ENCODE measurements at regions not wholly inside any gene's neighbourhood (a gene's known extent, or its start where the extent isn't known, plus 50 kb on each side); places are given as distances from the start of the nearest gene placed in this dataset.

DNA sequence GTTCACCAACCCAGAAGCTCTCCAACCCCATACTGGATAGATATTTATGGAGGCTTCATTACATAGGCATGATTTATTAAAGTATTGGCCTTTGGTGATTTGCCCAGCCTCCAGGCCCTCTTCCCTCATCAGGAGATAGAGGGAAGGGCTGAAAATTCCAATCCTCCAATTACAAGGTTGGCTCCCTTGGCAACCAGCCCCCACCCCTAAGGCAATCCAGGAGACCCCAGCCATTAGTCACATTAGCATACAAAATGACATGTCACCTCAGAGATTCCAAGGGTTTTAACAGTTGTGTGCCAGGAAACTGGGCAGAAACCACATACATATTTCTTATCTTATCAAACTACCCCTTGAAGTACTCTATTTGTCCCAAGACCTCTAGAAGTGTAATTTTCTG, 210.0 kb downstream of the HINT1 start:
- no peak for FAIRE-seq
- intact Hi-C loops (cut with micrococcal nuclease), result no loop called here
- Histone ChIP-seq H3K27me3 (ENCODE audit: control insufficient read depth in 2 of 2, insufficient read depth in 2 of 2, low read length in 2 of 2) (no peaks in the 10 kb centered on the region), H3K9me3 (replicated peaks; ENCODE audit: control insufficient read depth, insufficient read depth, low read depth, low read length) (no peaks in the 10 kb centered on the region), H3K9me1 (ENCODE audit: control insufficient read depth, insufficient read depth, low read length) (no peaks in the 10 kb centered on the region), H3K4me2 (ENCODE audit: insufficient read depth, low read length) (no peak overlapping the region), H3K9ac (ENCODE audit: insufficient read depth in 1 of 2, low read depth in 2 of 2, low read length in 2 of 2) (no peak overlapping the region), H4K20me1 (replicated peaks; ENCODE audit: control insufficient read depth, insufficient read depth, low read length) (no peaks in the 10 kb centered on the region), H3K4me3 (no peak overlapping the region), H3K36me3 (ENCODE audit: control insufficient read depth, insufficient read depth, low read length) (no peaks in the 10 kb centered on the region), H2AFZ (ENCODE audit: low read depth, low read length) (no peak overlapping the region), H3K79me2 (ENCODE audit: control insufficient read depth, insufficient read depth, low read length) (no peaks in the 10 kb centered on the region), H3K27ac (ENCODE audit: extremely low read depth, low read depth, low read length) (no peak overlapping the region), H3K4me1 (replicated peaks in 1 of 2; ENCODE audit: control insufficient read depth in 2 of 2, insufficient read depth in 2 of 2, low read length in 2 of 2) (no peaks in the 10 kb centered on the region)
- no TSS peak for BruUV-seq (replicated peaks)
- TF ChIP-seq, protein P1, sequence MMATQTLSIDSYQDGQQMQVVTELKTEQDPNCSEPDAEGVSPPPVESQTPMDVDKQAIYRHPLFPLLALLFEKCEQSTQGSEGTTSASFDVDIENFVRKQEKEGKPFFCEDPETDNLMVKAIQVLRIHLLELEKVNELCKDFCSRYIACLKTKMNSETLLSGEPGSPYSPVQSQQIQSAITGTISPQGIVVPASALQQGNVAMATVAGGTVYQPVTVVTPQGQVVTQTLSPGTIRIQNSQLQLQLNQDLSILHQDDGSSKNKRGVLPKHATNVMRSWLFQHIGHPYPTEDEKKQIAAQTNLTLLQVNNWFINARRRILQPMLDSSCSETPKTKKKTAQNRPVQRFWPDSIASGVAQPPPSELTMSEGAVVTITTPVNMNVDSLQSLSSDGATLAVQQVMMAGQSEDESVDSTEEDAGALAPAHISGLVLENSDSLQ (IDR thresholded peaks at IDR 0.05), result no peak
- TF ChIP-seq POLR2G (IDR thresholded peaks at IDR 0.05; ENCODE audit: low read depth, low read length), result no peak
- TF ChIP-seq ZNF561 (CRISPR knock-in tag; conservative IDR thresholded peaks at IDR 0.05), result no peak
- TF ChIP-seq MAFF (IDR thresholded peaks at IDR 0.05; ENCODE audit: low read length), result no peak
- no peak for TF ChIP-seq KDM5B (IDR thresholded peaks at IDR 0.05; ENCODE audit: insufficient replicate concordance, low read depth, low read length)
- no peak for TF ChIP-seq XRCC4 (IDR thresholded peaks at IDR 0.05; ENCODE audit: extremely low read depth, insufficient read depth, insufficient read length)
- TF ChIP-seq, protein P2, sequence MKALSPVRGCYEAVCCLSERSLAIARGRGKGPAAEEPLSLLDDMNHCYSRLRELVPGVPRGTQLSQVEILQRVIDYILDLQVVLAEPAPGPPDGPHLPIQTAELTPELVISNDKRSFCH (CRISPR knock-in tag; IDR thresholded peaks at IDR 0.05), result no peak
- TF ChIP-seq, protein P2 (tag; IDR thresholded peaks at IDR 0.05), result no peak
- no peak for TF ChIP-seq ZNF316 (IDR thresholded peaks at IDR 0.05)
- TF ChIP-seq ETV6 (IDR thresholded peaks at IDR 0.05; ENCODE audit: borderline replicate concordance in 1 of 2, low read depth in 2 of 2, low read length in 1 of 2), result no peak
- TF ChIP-seq ETV6 (CRISPR knock-in tag; IDR thresholded peaks at IDR 0.05; ENCODE audit: borderline replicate concordance), result no peak
- TF ChIP-seq GABPB1 (CRISPR knock-in tag; IDR thresholded peaks at IDR 0.05), result no peak
- no peak for TF ChIP-seq HNRNPLL (IDR thresholded peaks at IDR 0.05; ENCODE audit: low read depth, low read length, poor library complexity, severe bottlenecking)
- no peak for TF ChIP-seq ZNF695 (CRISPR knock-in tag; IDR thresholded peaks at IDR 0.05)
- TF ChIP-seq FOXJ3 (CRISPR knock-in tag; IDR thresholded peaks at IDR 0.05), result no peak
- TF ChIP-seq HDGF (IDR thresholded peaks at IDR 0.05), result no peak
- in situ Hi-C loops (cut with MboI), result no loop called here
- no peak for DNase-seq (ENCODE audit: extremely low read depth in 1 of 4, low spot score in 3 of 4)
- ChIA-PET POLR2A (no interaction called here), CTCF (ENCODE audit: low intra/inter-chr PET ratio) (no interaction called here)
- ATAC-seq, result no peak
